ENCODE measurements at regions not wholly inside any gene's neighbourhood (a gene's known extent, or its start where the extent isn't known, plus 50 kb on each side); places are given as distances from the start of the nearest gene placed in this dataset.
"Not testable (repeated sequence)": the region's sequence is repeated elsewhere in the genome, so short reads cannot be mapped to it uniquely, and the experiment has no call there.

DNA sequence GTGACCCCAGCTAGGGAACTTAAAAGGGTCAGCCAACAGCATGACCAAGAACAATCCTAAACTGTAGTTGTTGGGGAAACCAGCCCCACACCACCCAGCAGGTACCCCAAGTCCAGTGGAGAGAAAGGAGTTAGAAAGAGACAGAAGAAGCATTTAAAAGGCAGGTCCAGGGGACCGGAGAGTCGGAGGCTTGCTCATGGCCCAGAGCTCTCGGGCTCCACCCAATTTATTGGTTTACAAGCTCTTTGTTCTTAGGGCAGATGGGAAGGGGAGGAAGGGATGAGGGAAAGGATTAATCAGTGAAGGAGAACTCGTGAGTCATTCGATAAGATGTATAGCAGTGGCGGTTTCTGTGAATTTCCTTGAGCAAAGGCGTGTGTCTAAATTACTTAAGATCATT lies 431.6 kb downstream of the GBE1 start:
- TF ChIP-seq, protein P1, sequence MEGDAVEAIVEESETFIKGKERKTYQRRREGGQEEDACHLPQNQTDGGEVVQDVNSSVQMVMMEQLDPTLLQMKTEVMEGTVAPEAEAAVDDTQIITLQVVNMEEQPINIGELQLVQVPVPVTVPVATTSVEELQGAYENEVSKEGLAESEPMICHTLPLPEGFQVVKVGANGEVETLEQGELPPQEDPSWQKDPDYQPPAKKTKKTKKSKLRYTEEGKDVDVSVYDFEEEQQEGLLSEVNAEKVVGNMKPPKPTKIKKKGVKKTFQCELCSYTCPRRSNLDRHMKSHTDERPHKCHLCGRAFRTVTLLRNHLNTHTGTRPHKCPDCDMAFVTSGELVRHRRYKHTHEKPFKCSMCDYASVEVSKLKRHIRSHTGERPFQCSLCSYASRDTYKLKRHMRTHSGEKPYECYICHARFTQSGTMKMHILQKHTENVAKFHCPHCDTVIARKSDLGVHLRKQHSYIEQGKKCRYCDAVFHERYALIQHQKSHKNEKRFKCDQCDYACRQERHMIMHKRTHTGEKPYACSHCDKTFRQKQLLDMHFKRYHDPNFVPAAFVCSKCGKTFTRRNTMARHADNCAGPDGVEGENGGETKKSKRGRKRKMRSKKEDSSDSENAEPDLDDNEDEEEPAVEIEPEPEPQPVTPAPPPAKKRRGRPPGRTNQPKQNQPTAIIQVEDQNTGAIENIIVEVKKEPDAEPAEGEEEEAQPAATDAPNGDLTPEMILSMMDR (IDR thresholded peaks at IDR 0.05) = not testable (repeated sequence)
- not testable (repeated sequence) for TF ChIP-seq TCF7L2, POLR2AphosphoS5 (IDR thresholded peaks at IDR 0.05; ENCODE audit: low read depth, low read length)
- TF ChIP-seq, protein P2, sequence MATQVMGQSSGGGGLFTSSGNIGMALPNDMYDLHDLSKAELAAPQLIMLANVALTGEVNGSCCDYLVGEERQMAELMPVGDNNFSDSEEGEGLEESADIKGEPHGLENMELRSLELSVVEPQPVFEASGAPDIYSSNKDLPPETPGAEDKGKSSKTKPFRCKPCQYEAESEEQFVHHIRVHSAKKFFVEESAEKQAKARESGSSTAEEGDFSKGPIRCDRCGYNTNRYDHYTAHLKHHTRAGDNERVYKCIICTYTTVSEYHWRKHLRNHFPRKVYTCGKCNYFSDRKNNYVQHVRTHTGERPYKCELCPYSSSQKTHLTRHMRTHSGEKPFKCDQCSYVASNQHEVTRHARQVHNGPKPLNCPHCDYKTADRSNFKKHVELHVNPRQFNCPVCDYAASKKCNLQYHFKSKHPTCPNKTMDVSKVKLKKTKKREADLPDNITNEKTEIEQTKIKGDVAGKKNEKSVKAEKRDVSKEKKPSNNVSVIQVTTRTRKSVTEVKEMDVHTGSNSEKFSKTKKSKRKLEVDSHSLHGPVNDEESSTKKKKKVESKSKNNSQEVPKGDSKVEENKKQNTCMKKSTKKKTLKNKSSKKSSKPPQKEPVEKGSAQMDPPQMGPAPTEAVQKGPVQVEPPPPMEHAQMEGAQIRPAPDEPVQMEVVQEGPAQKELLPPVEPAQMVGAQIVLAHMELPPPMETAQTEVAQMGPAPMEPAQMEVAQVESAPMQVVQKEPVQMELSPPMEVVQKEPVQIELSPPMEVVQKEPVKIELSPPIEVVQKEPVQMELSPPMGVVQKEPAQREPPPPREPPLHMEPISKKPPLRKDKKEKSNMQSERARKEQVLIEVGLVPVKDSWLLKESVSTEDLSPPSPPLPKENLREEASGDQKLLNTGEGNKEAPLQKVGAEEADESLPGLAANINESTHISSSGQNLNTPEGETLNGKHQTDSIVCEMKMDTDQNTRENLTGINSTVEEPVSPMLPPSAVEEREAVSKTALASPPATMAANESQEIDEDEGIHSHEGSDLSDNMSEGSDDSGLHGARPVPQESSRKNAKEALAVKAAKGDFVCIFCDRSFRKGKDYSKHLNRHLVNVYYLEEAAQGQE (IDR thresholded peaks at IDR 0.05; ENCODE audit: insufficient read depth in 1 of 2, low read depth in 2 of 2, low read length in 1 of 2) = not testable (repeated sequence)

Measured in Panc1 (cell line).